AG04449 (cell line): ENCODE measurements at regions not wholly inside any gene's neighbourhood (a gene's known extent, or its start where the extent isn't known, plus 50 kb on each side); places are given as distances from the start of the nearest gene placed in this dataset.

Source experiments
- CTCF ChIA-PET: fragments of 350-600 bp; formaldehyde crosslinking; extraction: SDS; loops from one replicate; lab custom pipeline; 2021; ENCODE audit warnings: antibody characterized with exemption; lab: Yijun Ruan, JAX
- POLR2A ChIA-PET: fragments of 400-600, 350-600 bp; formaldehyde crosslinking; extraction: SDS; loops from one replicate; lab custom pipeline; 2020; ENCODE audit warnings: antibody characterized with exemption, inconsistent platforms; lab: Yijun Ruan, JAX
- DNase-seq: peaks from one replicate; pipeline ENCODE4 v3.0.0-alpha.2; 2010; ENCODE audit warnings: low read depth, low spot score
- H3K4me3 ChIP-seq: 2 replicates; pipeline ENCODE4 v1.5.1; 2011; ENCODE audit warnings: low read depth, mild to moderate bottlenecking, control low read depth, low read length
- CTCF ChIP-seq: IDR thresholded peaks from one replicate; pipeline ENCODE4 v1.5.1; 2011; ENCODE audit warnings: mild to moderate bottlenecking, moderate library complexity, low read length, control low read depth, inconsistent platforms; ENCODE audit not compliant: insufficient read depth; ENCODE audit errors: missing control alignments

- ChIA-PET POLR2A (no interaction called here), CTCF (no interaction called here)
- H3K4me3 ChIP-seq: no peak overlapping the region
- no peak for TF ChIP-seq CTCF
- no peak for DNase-seq
These were observed 164.3 kb upstream of the RAB4A start for GRCh38 chr1:229106526-229107125.

GRCh38 chr1:229107304-229107815 lies 163.6 kb upstream of the RAB4A start:
- ChIA-PET POLR2A (no interaction called here), CTCF (no interaction called here)
- no peak overlapping the region for H3K4me3 ChIP-seq
- TF ChIP-seq CTCF: no peak
- DNase-seq: no peak

- H3K4me3 ChIP-seq: no peak overlapping the region
- CTCF ChIA-PET: no interaction called here
- POLR2A ChIA-PET: no interaction called here
- DNase-seq: no peak
- TF ChIP-seq CTCF: no peak
These were observed 162.9 kb upstream of the RAB4A start for GRCh38 chr1:229107972-229108371.

GRCh38 chr1:229108598-229109201 lies 162.2 kb upstream of the RAB4A start:
- no peak for DNase-seq
- ChIA-PET CTCF (no interaction called here), POLR2A (interaction anchor here (0.6 kb wide), 1 partner anchor 399 kb away, joined by 3 read pairs; the partner anchor contains the start of gene NUP133)
- H3K4me3 ChIP-seq: no peak overlapping the region
- no peak for TF ChIP-seq CTCF

- no peak for DNase-seq
- ChIA-PET POLR2A (no interaction called here), CTCF (interaction anchor here (1.4 kb wide), 1 partner anchor 445 kb away, joined by 3 read pairs; no protein-coding TSS in a partner anchor)
These were observed 161.6 kb upstream of the RAB4A start for GRCh38 chr1:229109320-229109761.

GRCh38 chr1:229110986-229111385 lies 159.9 kb upstream of the RAB4A start:
- DNase-seq: no peak
- no peak for TF ChIP-seq CTCF
- ChIA-PET CTCF (no interaction called here), POLR2A (no interaction called here)
- H3K4me3 ChIP-seq: no peak overlapping the region

More at GRCh38 chr1:229109320-229109761, 161.6 kb upstream of the RAB4A start:
- H3K4me3 ChIP-seq: no peak overlapping the region
- TF ChIP-seq CTCF: no peak
